Activated T-cell treated with anti-CD3 and anti-CD28 coated beads, Interleukin-2, amount 50 U/mL, for 72 hours (primary cell): ENCODE measurements at regions not wholly inside any gene's neighbourhood (a gene's known extent, or its start where the extent isn't known, plus 50 kb on each side); places are given as distances from the start of the nearest gene placed in this dataset.
A peak's percentile ranks its signal among the peaks of the same experiment; 100 is the strongest.

Experiments used
- ATAC-seq, 2 donors: fragments of 150-1000 bp; cut with Tn5 transposase; replicated peaks in 1 of 2; 2 replicates each; pipeline ENCODE4 v1.10.0; 2021; ENCODE audit warnings: moderate library complexity in 2 of 2, mild to moderate bottlenecking in 1 of 2
- DNase-seq, 2 donors: peaks; one replicate each; pipeline ENCODE4 v3.0.0; 2021 to 2022; ENCODE audit warnings: mixed read lengths in 1 of 2
- H3K27ac Mint-ChIP-seq: one replicate; pipeline ENCODE4 v1.8.0; 2022; ENCODE audit warnings: mild to moderate bottlenecking, moderate library complexity, mixed read lengths
- H3K27me3 Mint-ChIP-seq: one replicate; pipeline ENCODE4 v1.8.0; 2022; ENCODE audit warnings: low read depth, mixed read lengths
- H3K36me3 Mint-ChIP-seq, 2 donors: one replicate each; pipeline ENCODE4 v1.8.0; 2022; ENCODE audit warnings: mixed read lengths in 2 of 2, mild to moderate bottlenecking in 1 of 2; ENCODE audit not compliant: insufficient read depth in 2 of 2
- H3K4me1 Mint-ChIP-seq: one replicate; pipeline ENCODE4 v1.8.0; 2022; ENCODE audit warnings: low read depth, mixed read lengths
- H3K4me3 Mint-ChIP-seq, 2 donors: one replicate each; pipeline ENCODE4 v1.8.0; 2022; ENCODE audit warnings: mild to moderate bottlenecking in 2 of 2, mixed read lengths in 2 of 2, moderate library complexity in 2 of 2
- H3K9me3 Mint-ChIP-seq, 2 donors: one replicate each; pipeline ENCODE4 v1.8.0; 2022; ENCODE audit warnings: mixed read lengths in 2 of 2

GRCh38 chr15:39502082-39502447 lies 78.8 kb upstream of the THBS1 start:
- no peak overlapping the region for H3K27ac Mint-ChIP-seq
- no peaks in the 10 kb centered on the region for H3K9me3 Mint-ChIP-seq
- DNase-seq = no peak
- no peaks in the 10 kb centered on the region for H3K36me3 Mint-ChIP-seq
- peaks cover 7% of the 10 kb centered on the region for H3K27me3 Mint-ChIP-seq
- H3K4me3 Mint-ChIP-seq = no peak overlapping the region
- H3K4me1 Mint-ChIP-seq = peaks cover 30% of the 10 kb centered on the region
- ATAC-seq = peak in 1 of 2 donors; percentile 11

- H3K36me3 Mint-ChIP-seq = no peaks in the 10 kb centered on the region
- no peak overlapping the region for H3K27ac Mint-ChIP-seq
- peaks cover 7% of the 10 kb centered on the region for H3K27me3 Mint-ChIP-seq
- H3K9me3 Mint-ChIP-seq = no peaks in the 10 kb centered on the region
- H3K4me3 Mint-ChIP-seq = no peak overlapping the region
- DNase-seq (no peak), ATAC-seq (no peak)
- peaks cover 25% of the 10 kb centered on the region for H3K4me1 Mint-ChIP-seq
Observed at GRCh38 chr15:39502611-39503195, 78.2 kb upstream of the THBS1 start.

- Mint-ChIP-seq H3K27ac (no peak overlapping the region), H3K27me3 (peaks cover 7% of the 10 kb centered on the region), H3K9me3 (no peaks in the 10 kb centered on the region), H3K4me1 (peaks cover 17% of the 10 kb centered on the region), H3K36me3 (no peaks in the 10 kb centered on the region), H3K4me3 (no peak overlapping the region)
- no peak for DNase-seq
- ATAC-seq = no peak
Observed at GRCh38 chr15:39503526-39503925, 77.4 kb upstream of the THBS1 start.

GRCh38 chr15:39504808-39505207 lies 76.1 kb upstream of the THBS1 start:
- Mint-ChIP-seq H3K36me3 (no peaks in the 10 kb centered on the region), H3K9me3 (no peaks in the 10 kb centered on the region), H3K4me1 (peaks cover 17% of the 10 kb centered on the region), H3K27ac (no peak overlapping the region), H3K4me3 (no peak overlapping the region), H3K27me3 (no peaks in the 10 kb centered on the region)
- DNase-seq (no peak), ATAC-seq (no peak)

- peaks cover 5% of the 10 kb centered on the region for H3K27me3 Mint-ChIP-seq
- no peaks in the 10 kb centered on the region for H3K36me3 Mint-ChIP-seq
- no peak overlapping the region for H3K27ac Mint-ChIP-seq
- peaks cover 12% of the 10 kb centered on the region for H3K4me1 Mint-ChIP-seq
- no peak overlapping the region for H3K4me3 Mint-ChIP-seq
- DNase-seq = no peak
- no peak for ATAC-seq
- no peaks in the 10 kb centered on the region for H3K9me3 Mint-ChIP-seq
Observed at GRCh38 chr15:39506146-39506545, 74.7 kb upstream of the THBS1 start.

- H3K27me3 Mint-ChIP-seq = peaks cover 20% of the 10 kb centered on the region
- no peak overlapping the region for H3K4me3 Mint-ChIP-seq
- H3K9me3 Mint-ChIP-seq = no peaks in the 10 kb centered on the region
- DNase-seq = no peak
- H3K27ac Mint-ChIP-seq = no peak overlapping the region
- no peak for ATAC-seq
- no peaks in the 10 kb centered on the region for H3K36me3 Mint-ChIP-seq
- no peaks in the 10 kb centered on the region for H3K4me1 Mint-ChIP-seq
Observed at GRCh38 chr15:39508536-39508935, 72.3 kb upstream of the THBS1 start.

- Mint-ChIP-seq H3K4me3 (no peak overlapping the region), H3K27ac (no peak overlapping the region), H3K9me3 (peaks cover 0 to 4% of the 10 kb centered on the region in 2 donors), H3K27me3 (peaks cover 26% of the 10 kb centered on the region), H3K4me1 (no peaks in the 10 kb centered on the region), H3K36me3 (peaks cover 0 to 4% of the 10 kb centered on the region in 2 donors)
- DNase-seq (no peak), ATAC-seq (no peak)
Observed at GRCh38 chr15:39510001-39510701, 70.7 kb upstream of the THBS1 start.

- Mint-ChIP-seq H3K4me1 (no peaks in the 10 kb centered on the region), H3K27ac (no peak overlapping the region), H3K9me3 (peaks cover 0 to 4% of the 10 kb centered on the region in 2 donors), H3K4me3 (no peak overlapping the region), H3K27me3 (peaks cover 30% of the 10 kb centered on the region), H3K36me3 (peaks cover 0 to 4% of the 10 kb centered on the region in 2 donors)
- ATAC-seq = no peak
- DNase-seq = no peak
Observed at GRCh38 chr15:39511000-39511915, 69.6 kb upstream of the THBS1 start.

- no peak for DNase-seq
- H3K4me3 Mint-ChIP-seq = no peak overlapping the region
- peaks cover 0 to 4% of the 10 kb centered on the region in 2 donors for H3K9me3 Mint-ChIP-seq
- no peak for ATAC-seq
- peaks cover 0 to 4% of the 10 kb centered on the region in 2 donors for H3K36me3 Mint-ChIP-seq
- no peaks in the 10 kb centered on the region for H3K4me1 Mint-ChIP-seq
- peaks cover 36% of the 10 kb centered on the region for H3K27me3 Mint-ChIP-seq
- no peak overlapping the region for H3K27ac Mint-ChIP-seq
Observed at GRCh38 chr15:39511916-39512260, 69.0 kb upstream of the THBS1 start.

GRCh38 chr15:39512643-39513042 lies 68.2 kb upstream of the THBS1 start:
- H3K4me1 Mint-ChIP-seq = no peaks in the 10 kb centered on the region
- H3K27ac Mint-ChIP-seq = no peak overlapping the region
- no peak for DNase-seq
- H3K36me3 Mint-ChIP-seq = peaks cover 0 to 4% of the 10 kb centered on the region in 2 donors
- H3K9me3 Mint-ChIP-seq = peaks cover 0 to 4% of the 10 kb centered on the region in 2 donors
- no peak for ATAC-seq
- peaks cover 42% of the 10 kb centered on the region for H3K27me3 Mint-ChIP-seq
- H3K4me3 Mint-ChIP-seq = no peak overlapping the region

- no peak for DNase-seq
- Mint-ChIP-seq H3K27ac (no peak overlapping the region), H3K36me3 (peaks cover 0 to 4% of the 10 kb centered on the region in 2 donors), H3K9me3 (peaks cover 0 to 4% of the 10 kb centered on the region in 2 donors), H3K4me3 (no peak overlapping the region), H3K4me1 (no peaks in the 10 kb centered on the region), H3K27me3 (peaks cover 49% of the 10 kb centered on the region)
- ATAC-seq = no peak
Observed at GRCh38 chr15:39513936-39514335, 66.9 kb upstream of the THBS1 start.

- peaks cover 49% of the 10 kb centered on the region for H3K27me3 Mint-ChIP-seq
- H3K4me1 Mint-ChIP-seq = no peaks in the 10 kb centered on the region
- peaks cover 0 to 4% of the 10 kb centered on the region in 2 donors for H3K9me3 Mint-ChIP-seq
- H3K36me3 Mint-ChIP-seq = peaks cover 0 to 4% of the 10 kb centered on the region in 2 donors
- no peak overlapping the region for H3K4me3 Mint-ChIP-seq
- no peak for DNase-seq
- ATAC-seq = no peak
- H3K27ac Mint-ChIP-seq = no peak overlapping the region
Observed at GRCh38 chr15:39514933-39515332, 65.9 kb upstream of the THBS1 start.

- Mint-ChIP-seq H3K4me1 (no peaks in the 10 kb centered on the region), H3K27ac (no peak overlapping the region), H3K36me3 (peaks cover 0 to 4% of the 10 kb centered on the region in 2 donors), H3K9me3 (peaks cover 0 to 4% of the 10 kb centered on the region in 2 donors), H3K4me3 (no peak overlapping the region), H3K27me3 (peaks cover 48% of the 10 kb centered on the region)
- no peak for ATAC-seq
- no peak for DNase-seq
Observed at GRCh38 chr15:39515765-39516164, 65.1 kb upstream of the THBS1 start.
